Stimulated activated CD8-positive, alpha-beta memory T cell treated with anti-CD3 and anti-CD28 coated beads, Interleukin-7, amount 100 ng/mL, for 24 hours (primary cell): ENCODE measurements at regions not wholly inside any gene's neighbourhood (a gene's known extent, or its start where the extent isn't known, plus 50 kb on each side); places are given as distances from the start of the nearest gene placed in this dataset.

Experiments used
- DNase-seq: peaks from one replicate; pipeline ENCODE4 v3.0.0-alpha.2; 2020; ENCODE audit warnings: low read depth

- no peak for DNase-seq
Measured at GRCh38 chr18:37946324-37946723, 380.7 kb upstream of the CELF4 start.

- DNase-seq = no peak
Measured at GRCh38 chr18:37944700-37945270, 379.2 kb upstream of the CELF4 start.

- DNase-seq = no peak
Measured at GRCh38 chr18:37937287-37937686, 371.7 kb upstream of the CELF4 start.

DNA sequence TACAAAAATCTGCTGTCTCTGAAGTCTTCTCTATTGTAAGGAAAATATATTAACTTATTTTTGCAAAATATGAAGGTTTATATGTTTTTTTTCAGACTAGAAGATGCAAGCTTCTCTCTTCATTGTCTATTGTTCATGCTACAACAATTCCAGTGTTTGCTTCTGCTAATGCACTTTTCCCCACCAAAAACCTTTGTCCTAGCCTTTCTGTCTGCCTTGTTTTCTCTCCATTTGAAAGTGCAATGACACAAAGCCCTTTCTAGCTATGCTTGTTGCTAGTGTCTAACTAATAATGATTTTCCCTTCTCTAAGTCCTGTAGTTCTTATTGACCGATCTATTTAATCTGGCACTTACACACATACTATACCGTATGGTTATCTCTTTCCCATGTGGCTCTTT, 369.5 kb upstream of the CELF4 start:
- DNase-seq = no peak

GRCh38 chr18:37930640-37931039, 365.0 kb upstream of the CELF4 start:
- no peak for DNase-seq

DNA sequence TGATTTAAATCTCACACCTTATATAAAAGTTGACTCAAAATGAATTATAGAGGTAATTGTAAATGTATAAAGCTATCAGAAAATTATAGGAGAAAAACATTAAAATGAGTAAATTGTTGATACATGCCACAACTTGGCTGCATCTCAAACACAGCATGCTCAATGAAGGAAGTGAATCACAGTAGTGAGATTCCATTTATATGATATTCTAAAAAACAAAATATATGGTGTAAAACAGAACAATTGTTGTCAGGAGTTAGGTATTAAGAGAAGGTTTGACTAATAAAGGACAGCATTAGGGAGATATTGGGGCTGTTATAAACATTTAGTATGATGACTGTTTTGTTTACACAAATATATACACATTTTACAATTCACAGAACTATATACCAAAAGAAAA, 356.6 kb upstream of the CELF4 start:
- no peak for DNase-seq

- no peak for DNase-seq
Measured at GRCh38 chr18:37920865-37921264, 355.3 kb upstream of the CELF4 start.

GRCh38 chr18:37913051-37913450, 347.5 kb upstream of the CELF4 start:
- DNase-seq = no peak

DNA sequence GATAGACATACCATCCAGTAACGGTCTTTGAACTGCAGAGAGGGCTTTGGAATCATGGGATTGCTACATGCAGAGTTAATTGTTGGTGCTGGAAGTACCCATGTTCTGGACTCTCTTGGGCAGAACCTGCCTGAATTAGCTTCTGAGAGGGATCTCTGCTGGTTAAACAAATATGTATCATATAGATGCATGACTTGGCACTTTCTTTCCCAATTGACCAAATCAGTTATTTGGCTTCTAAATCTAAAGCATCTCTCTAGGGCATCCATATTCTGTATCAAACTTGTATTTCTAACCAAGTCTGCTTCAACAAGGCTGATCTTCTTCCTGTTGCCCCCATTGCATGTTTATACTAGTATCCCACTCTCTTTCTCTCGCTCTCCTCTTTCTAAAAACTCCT, 336.7 kb upstream of the CELF4 start:
- DNase-seq = no peak

DNA sequence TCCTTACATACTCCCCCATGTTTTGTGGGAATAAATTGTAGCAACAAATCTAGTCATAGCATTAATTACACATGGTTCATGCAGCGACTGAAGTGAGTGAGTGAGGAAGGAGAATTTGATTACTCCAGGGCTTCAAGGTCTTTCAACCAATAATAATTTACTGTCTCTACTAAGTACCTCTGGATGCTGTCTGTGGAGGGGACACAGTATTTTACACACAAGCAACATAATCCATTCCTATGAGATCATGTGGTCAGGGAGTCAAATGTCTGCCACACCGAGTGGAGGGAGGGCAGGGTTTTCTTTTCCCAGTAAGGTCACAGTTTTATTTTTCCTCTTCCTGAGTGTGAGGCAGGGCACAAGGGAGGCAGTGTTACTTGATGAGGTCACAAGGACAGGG, 334.7 kb upstream of the CELF4 start:
- no peak for DNase-seq

DNA sequence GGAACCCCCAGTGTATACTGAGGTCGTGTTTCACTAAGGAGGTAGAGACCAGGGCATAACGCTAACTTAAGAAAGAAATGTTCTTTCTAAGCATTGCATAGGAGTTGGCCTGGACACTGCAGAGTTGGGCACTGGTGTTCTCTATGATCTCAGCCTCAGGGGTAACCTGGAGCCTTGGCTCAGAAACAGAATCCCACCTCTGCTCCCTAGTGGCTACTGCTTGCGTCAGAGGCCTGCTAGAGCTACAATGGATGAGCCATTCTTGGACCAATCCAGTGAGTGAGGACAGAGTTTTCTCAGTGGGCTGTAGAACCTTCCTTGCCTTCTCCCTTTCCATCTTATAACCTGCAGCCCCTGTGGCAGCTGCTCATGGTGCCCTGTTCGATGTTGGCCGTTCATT, 324.4 kb upstream of the CELF4 start:
- no peak for DNase-seq

GRCh38 chr18:37874721-37875120, 309.1 kb upstream of the CELF4 start:
- no peak for DNase-seq

- no peak for DNase-seq
Measured at GRCh38 chr18:37873416-37873815, 307.8 kb upstream of the CELF4 start.

- no peak for DNase-seq
Measured at GRCh38 chr18:37872562-37872961, 307.0 kb upstream of the CELF4 start.

DNA sequence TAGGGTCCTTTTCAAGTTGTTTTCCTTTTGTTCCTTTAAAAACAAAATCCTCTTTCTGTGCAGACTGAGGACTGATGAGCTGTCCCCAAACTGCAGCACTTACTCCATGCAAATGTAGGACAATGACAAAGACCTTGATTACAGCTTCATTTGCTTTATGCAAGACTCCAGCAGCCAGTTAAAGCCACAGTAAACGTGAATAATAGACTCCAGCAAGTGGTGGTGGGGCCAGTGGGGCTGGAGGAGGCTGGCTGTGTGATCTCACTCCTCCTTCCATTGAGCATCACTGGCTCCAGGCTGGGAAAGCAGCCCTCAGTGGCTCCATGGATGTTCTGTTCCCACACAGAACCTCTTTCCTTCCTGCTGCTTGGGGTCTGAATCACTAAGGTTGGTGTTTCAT, 306.0 kb upstream of the CELF4 start:
- DNase-seq = no peak

- DNase-seq = no peak
Measured at GRCh38 chr18:37869051-37869450, 303.5 kb upstream of the CELF4 start.

GRCh38 chr18:37864122-37864521, 298.5 kb upstream of the CELF4 start:
- DNase-seq = no peak

DNA sequence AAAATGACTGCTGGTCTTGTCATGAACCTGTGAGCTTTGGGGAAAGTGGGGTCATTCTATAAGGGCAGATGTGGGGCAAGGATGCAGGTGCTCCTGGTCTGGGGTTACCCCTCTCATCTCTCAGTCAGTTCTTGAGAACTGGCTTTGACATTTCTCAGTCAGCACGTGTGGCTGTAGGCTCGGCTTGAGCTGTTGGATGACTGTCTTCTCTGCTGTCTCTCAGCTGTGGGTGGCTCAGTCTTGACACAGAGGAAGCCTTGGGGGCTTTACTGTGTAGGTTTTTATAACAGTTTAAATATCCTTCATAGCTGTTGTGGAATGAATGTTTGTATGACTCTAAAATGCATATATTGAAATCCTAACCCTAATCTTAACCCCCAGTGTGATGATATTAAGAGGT, 296.4 kb upstream of the CELF4 start:
- DNase-seq = no peak

DNA sequence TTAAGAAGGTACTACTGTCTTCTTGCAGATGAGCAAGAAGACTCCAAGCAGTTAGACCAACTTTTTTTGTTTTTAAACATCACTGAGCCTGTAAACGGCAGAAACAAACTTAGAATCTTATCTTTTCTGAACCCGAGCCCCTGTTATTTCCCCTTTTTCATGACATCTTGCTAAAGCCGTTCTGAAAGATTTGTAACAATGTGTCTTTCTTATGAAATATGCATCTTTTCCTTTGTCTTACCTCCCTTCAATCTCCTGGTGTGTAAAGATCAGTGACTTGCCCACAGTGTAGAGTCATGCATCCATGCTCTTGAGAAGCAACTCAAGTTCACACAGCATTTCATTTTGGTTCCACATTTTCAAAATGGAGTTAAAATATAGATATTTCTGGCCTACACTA, 288.8 kb upstream of the CELF4 start:
- DNase-seq = no peak

GRCh38 chr18:37853706-37854105, 288.1 kb upstream of the CELF4 start:
- DNase-seq = no peak

GRCh38 chr18:37852464-37852863, 286.9 kb upstream of the CELF4 start:
- DNase-seq = no peak

GRCh38 chr18:37847544-37847943, 281.9 kb upstream of the CELF4 start:
- no peak for DNase-seq

DNA sequence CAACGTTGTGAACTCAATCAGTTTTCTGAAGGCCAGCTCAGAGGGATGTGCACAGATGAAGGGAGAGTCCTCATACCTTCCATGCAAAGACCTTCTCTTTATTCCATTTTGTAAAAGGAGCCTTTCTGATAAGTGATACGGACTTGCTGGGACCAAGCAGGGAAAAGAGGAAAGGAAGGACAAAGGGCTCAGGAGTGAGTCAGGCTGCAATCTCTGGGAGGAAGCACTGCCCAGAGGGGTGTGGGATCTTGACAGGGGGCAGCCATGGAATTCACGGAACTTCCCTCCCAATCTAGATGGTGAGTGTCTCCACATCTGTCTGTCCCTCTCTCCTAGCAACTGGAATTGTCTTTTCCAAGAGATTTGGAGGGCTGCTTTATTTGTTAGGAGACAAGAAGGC, 281.4 kb upstream of the CELF4 start:
- DNase-seq = no peak

- DNase-seq = no peak
Measured at GRCh38 chr18:37845498-37845897, 279.9 kb upstream of the CELF4 start.
